ENCODE measurements at regions not wholly inside any gene's neighbourhood (a gene's known extent, or its start where the extent isn't known, plus 50 kb on each side); places are given as distances from the start of the nearest gene placed in this dataset.

DNA sequence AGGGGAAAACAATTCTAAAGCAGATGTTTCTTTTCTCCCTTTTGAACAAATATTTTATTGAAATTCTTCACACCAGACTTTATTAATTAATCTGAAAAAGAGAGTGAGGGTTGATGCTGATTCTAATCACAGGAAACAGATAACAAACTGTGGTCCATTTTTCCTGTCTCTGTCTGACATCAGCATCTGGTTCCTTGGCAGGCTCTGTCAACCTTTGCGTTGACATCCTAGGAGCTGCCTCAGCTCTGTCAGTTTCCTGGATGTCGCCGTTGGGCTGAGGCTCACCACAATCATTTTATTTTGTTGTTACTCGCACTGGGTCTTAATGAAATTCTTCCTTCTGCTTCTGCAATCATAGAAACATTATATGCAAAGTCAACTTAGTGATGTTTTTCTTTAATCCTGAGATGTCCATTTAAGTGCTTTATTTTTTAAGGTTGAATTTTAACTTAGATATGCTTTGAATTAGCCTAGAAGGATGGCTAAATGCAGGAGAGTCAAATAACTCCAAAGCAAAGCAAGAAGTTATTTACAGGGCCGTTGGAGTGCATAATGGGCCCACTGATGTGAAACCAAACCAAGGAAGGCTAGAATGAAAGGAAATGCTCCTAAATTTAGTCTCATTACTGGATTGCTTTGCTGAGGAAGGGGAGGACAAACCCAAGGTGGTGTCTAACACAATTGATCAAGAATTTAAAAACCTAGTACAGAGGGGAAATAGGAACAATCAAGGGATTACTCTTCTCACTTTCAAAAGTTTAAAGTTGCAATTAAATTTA is 542.4 kb downstream of the FLRT2 start:
- no peak for ATAC-seq
- Mint-ChIP-seq H3K27me3 (ENCODE audit: insufficient read depth, low read depth, poor library complexity) (no peaks in the 10 kb centered on the region), H3K9me3 (peaks cover 3% of the 10 kb centered on the region; the same call in 2 of the 3 replicates), H3K4me1 (no peaks in the 10 kb centered on the region), H3K27ac (no peak overlapping the region), H3K4me3 (no peak overlapping the region), H3K36me3 (ENCODE audit: low read depth) (no peaks in the 10 kb centered on the region)
- Histone ChIP-seq H3K36me3 (ENCODE audit: insufficient read depth) (no peaks in the 10 kb centered on the region), H3K79me2 (replicated peaks; ENCODE audit: insufficient read depth) (no peaks in the 10 kb centered on the region), H4K20me1 (replicated peaks; ENCODE audit: insufficient read depth) (no peaks in the 10 kb centered on the region), H3K4me1 (ENCODE audit: insufficient read depth) (no peaks in the 10 kb centered on the region), H3K9me2 (ENCODE audit: insufficient read depth) (no peaks in the 10 kb centered on the region), H3K4me3 (no peak overlapping the region), H2AFZ (no peak overlapping the region), H3F3A (replicated peaks; ENCODE audit: low read depth) (no peaks in the 10 kb centered on the region), H3K27ac (ENCODE audit: low read depth) (no peak overlapping the region), H3K4me2 (no peak overlapping the region), H3K27me3 (ENCODE audit: insufficient read depth) (no peaks in the 10 kb centered on the region)
- no peak for DNase-seq (ENCODE audit: low spot score)
- no peak for TF ChIP-seq STAT1 (IDR thresholded peaks at IDR 0.05; ENCODE audit: unreplicated experiment)
- TF ChIP-seq, protein P1, sequence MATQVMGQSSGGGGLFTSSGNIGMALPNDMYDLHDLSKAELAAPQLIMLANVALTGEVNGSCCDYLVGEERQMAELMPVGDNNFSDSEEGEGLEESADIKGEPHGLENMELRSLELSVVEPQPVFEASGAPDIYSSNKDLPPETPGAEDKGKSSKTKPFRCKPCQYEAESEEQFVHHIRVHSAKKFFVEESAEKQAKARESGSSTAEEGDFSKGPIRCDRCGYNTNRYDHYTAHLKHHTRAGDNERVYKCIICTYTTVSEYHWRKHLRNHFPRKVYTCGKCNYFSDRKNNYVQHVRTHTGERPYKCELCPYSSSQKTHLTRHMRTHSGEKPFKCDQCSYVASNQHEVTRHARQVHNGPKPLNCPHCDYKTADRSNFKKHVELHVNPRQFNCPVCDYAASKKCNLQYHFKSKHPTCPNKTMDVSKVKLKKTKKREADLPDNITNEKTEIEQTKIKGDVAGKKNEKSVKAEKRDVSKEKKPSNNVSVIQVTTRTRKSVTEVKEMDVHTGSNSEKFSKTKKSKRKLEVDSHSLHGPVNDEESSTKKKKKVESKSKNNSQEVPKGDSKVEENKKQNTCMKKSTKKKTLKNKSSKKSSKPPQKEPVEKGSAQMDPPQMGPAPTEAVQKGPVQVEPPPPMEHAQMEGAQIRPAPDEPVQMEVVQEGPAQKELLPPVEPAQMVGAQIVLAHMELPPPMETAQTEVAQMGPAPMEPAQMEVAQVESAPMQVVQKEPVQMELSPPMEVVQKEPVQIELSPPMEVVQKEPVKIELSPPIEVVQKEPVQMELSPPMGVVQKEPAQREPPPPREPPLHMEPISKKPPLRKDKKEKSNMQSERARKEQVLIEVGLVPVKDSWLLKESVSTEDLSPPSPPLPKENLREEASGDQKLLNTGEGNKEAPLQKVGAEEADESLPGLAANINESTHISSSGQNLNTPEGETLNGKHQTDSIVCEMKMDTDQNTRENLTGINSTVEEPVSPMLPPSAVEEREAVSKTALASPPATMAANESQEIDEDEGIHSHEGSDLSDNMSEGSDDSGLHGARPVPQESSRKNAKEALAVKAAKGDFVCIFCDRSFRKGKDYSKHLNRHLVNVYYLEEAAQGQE (IDR thresholded peaks at IDR 0.05; ENCODE audit: unreplicated experiment): no peak
- TF ChIP-seq ZNF331 (CRISPR knock-in tag; IDR thresholded peaks at IDR 0.05; ENCODE audit: low read depth): no peak
- TF ChIP-seq, protein P2, sequence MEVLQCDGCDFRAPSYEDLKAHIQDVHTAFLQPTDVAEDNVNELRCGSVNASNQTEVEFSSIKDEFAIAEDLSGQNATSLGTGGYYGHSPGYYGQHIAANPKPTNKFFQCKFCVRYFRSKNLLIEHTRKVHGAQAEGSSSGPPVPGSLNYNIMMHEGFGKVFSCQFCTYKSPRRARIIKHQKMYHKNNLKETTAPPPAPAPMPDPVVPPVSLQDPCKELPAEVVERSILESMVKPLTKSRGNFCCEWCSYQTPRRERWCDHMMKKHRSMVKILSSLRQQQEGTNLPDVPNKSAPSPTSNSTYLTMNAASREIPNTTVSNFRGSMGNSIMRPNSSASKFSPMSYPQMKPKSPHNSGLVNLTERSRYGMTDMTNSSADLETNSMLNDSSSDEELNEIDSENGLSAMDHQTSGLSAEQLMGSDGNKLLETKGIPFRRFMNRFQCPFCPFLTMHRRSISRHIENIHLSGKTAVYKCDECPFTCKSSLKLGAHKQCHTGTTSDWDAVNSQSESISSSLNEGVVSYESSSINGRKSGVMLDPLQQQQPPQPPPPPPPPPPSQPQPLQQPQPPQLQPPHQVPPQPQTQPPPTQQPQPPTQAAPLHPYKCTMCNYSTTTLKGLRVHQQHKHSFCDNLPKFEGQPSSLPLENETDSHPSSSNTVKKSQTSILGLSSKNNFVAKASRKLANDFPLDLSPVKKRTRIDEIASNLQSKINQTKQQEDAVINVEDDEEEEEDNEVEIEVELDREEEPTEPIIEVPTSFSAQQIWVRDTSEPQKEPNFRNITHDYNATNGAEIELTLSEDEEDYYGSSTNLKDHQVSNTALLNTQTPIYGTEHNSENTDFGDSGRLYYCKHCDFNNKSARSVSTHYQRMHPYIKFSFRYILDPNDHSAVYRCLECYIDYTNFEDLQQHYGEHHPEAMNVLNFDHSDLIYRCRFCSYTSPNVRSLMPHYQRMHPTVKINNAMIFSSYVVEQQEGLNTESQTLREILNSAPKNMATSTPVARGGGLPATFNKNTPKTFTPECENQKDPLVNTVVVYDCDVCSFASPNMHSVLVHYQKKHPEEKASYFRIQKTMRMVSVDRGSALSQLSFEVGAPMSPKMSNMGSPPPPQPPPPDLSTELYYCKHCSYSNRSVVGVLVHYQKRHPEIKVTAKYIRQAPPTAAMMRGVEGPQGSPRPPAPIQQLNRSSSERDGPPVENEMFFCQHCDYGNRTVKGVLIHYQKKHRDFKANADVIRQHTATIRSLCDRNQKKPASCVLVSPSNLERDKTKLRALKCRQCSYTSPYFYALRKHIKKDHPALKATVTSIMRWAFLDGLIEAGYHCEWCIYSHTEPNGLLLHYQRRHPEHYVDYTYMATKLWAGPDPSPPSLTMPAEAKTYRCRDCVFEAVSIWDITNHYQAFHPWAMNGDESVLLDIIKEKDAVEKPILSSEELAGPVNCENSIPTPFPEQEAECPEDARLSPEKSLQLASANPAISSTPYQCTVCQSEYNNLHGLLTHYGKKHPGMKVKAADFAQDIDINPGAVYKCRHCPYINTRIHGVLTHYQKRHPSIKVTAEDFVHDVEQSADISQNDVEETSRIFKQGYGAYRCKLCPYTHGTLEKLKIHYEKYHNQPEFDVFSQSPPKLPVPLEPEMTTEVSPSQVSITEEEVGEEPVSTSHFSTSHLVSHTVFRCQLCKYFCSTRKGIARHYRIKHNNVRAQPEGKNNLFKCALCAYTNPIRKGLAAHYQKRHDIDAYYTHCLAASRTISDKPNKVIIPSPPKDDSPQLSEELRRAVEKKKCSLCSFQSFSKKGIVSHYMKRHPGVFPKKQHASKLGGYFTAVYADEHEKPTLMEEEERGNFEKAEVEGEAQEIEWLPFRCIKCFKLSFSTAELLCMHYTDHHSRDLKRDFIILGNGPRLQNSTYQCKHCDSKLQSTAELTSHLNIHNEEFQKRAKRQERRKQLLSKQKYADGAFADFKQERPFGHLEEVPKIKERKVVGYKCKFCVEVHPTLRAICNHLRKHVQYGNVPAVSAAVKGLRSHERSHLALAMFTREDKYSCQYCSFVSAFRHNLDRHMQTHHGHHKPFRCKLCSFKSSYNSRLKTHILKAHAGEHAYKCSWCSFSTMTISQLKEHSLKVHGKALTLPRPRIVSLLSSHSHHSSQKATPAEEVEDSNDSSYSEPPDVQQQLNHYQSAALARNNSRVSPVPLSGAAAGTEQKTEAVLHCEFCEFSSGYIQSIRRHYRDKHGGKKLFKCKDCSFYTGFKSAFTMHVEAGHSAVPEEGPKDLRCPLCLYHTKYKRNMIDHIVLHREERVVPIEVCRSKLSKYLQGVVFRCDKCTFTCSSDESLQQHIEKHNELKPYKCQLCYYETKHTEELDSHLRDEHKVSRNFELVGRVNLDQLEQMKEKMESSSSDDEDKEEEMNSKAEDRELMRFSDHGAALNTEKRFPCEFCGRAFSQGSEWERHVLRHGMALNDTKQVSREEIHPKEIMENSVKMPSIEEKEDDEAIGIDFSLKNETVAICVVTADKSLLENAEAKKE (CRISPR knock-in tag; IDR thresholded peaks at IDR 0.05): no peak
- TF ChIP-seq, protein P3, sequence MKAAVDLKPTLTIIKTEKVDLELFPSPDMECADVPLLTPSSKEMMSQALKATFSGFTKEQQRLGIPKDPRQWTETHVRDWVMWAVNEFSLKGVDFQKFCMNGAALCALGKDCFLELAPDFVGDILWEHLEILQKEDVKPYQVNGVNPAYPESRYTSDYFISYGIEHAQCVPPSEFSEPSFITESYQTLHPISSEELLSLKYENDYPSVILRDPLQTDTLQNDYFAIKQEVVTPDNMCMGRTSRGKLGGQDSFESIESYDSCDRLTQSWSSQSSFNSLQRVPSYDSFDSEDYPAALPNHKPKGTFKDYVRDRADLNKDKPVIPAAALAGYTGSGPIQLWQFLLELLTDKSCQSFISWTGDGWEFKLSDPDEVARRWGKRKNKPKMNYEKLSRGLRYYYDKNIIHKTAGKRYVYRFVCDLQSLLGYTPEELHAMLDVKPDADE (IDR thresholded peaks at IDR 0.05): no peak
- TF ChIP-seq, protein P4, sequence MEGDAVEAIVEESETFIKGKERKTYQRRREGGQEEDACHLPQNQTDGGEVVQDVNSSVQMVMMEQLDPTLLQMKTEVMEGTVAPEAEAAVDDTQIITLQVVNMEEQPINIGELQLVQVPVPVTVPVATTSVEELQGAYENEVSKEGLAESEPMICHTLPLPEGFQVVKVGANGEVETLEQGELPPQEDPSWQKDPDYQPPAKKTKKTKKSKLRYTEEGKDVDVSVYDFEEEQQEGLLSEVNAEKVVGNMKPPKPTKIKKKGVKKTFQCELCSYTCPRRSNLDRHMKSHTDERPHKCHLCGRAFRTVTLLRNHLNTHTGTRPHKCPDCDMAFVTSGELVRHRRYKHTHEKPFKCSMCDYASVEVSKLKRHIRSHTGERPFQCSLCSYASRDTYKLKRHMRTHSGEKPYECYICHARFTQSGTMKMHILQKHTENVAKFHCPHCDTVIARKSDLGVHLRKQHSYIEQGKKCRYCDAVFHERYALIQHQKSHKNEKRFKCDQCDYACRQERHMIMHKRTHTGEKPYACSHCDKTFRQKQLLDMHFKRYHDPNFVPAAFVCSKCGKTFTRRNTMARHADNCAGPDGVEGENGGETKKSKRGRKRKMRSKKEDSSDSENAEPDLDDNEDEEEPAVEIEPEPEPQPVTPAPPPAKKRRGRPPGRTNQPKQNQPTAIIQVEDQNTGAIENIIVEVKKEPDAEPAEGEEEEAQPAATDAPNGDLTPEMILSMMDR (conservative IDR thresholded peaks at IDR 0.05; ENCODE audit: low read depth in 2 of 2): no peak
- TF ChIP-seq JUNB (IDR thresholded peaks at IDR 0.05; ENCODE audit: unreplicated experiment): no peak
- TF ChIP-seq POLR2AphosphoS5 (IDR thresholded peaks at IDR 0.05; ENCODE audit: low read depth): no peak
- TF ChIP-seq NANOG (IDR thresholded peaks at IDR 0.05; ENCODE audit: borderline replicate concordance): no peak
- TF ChIP-seq EZH2 (IDR thresholded peaks at IDR 0.05; ENCODE audit: low read depth, unreplicated experiment): no peak
- TF ChIP-seq EZH2phosphoT487 (IDR thresholded peaks at IDR 0.05; ENCODE audit: unreplicated experiment): no peak
- no peak for TF ChIP-seq CREB1 (CRISPR knock-in tag; IDR thresholded peaks at IDR 0.05; ENCODE audit: low read depth)
- no peak for TF ChIP-seq ZNF114 (CRISPR knock-in tag; IDR thresholded peaks at IDR 0.05)

All from GM23338 (cell line).